Esophagus squamous epithelium (tissue), 4 donors: ENCODE measurements at regions not wholly inside any gene's neighbourhood (a gene's known extent, or its start where the extent isn't known, plus 50 kb on each side); places are given as distances from the start of the nearest gene placed in this dataset.

ENCODE experiments used
- CTCF ChIP-seq, 6 experiments: fragments of 450-650 bp in 4 of 6; fragments of 200-600 bp in 2 of 6; sonication (generic) in 2 of 6; IDR thresholded peaks; one replicate each; pipeline ENCODE4 v1.5.1; 2016 to 2019; ENCODE audit warnings: antibody characterized with exemption in 6 of 6, mild to moderate bottlenecking in 4 of 6, moderate library complexity in 4 of 6
- POLR2A ChIP-seq, 4 donors: fragments of 450-650 bp; IDR thresholded peaks; one replicate each; pipeline ENCODE4 v1.6.1; 2017; ENCODE audit warnings: antibody characterized with exemption in 4 of 4, mild to moderate bottlenecking in 4 of 4, moderate library complexity in 3 of 4

GRCh38 chr10:124233546-124234138 lies 140.2 kb upstream of the CHST15 start:
- TF ChIP-seq CTCF (IDR thresholded peaks at IDR 0.05) = no peak
- TF ChIP-seq POLR2A (IDR thresholded peaks at IDR 0.05) = no peak
